Sigmoid colon (tissue), 6 donors: ENCODE measurements at regions not wholly inside any gene's neighbourhood (a gene's known extent, or its start where the extent isn't known, plus 50 kb on each side); places are given as distances from the start of the nearest gene placed in this dataset.
A peak's percentile ranks its signal among the peaks of the same experiment; 100 is the strongest.

Experiments
- DNase-seq: peaks from one replicate; pipeline ENCODE4 v3.0.0-alpha.2; 2019
- H3K27ac ChIP-seq, 4 donors: fragments of 200-600 bp; sonication (generic); one replicate each; pipeline ENCODE4 v1.5.1; 2016 to 2019; ENCODE audit warnings: mild to moderate bottlenecking in 1 of 4
- H3K27me3 ChIP-seq, 3 donors: fragments of 200-600 bp; sonication (generic); one replicate each; pipeline ENCODE4 v1.5.1; 2019; ENCODE audit warnings: mild to moderate bottlenecking in 1 of 3
- H3K36me3 ChIP-seq, 4 donors: fragments of 200-600 bp; sonication (generic); one replicate each; pipeline ENCODE4 v1.5.1; 2016 to 2019
- H3K4me1 ChIP-seq, 4 donors: fragments of 200-600 bp; sonication (generic); one replicate each; pipeline ENCODE4 v1.5.1; 2017 to 2019
- H3K4me3 ChIP-seq, 4 donors: fragments of 200-600 bp; sonication (generic); one replicate each; pipeline ENCODE4 v1.5.1; 2017 to 2019; ENCODE audit warnings: mild to moderate bottlenecking in 2 of 4, moderate library complexity in 1 of 4
- H3K9me3 ChIP-seq, 4 donors: fragments of 200-600 bp in 3 of 4; sonication (generic) in 3 of 4; one replicate each; pipeline versions ENCODE4 v1.5.1 to v1.6.1; 2013 to 2019
- EP300 ChIP-seq, 4 donors: sonication (generic); formaldehyde crosslinking; IDR thresholded peaks; one replicate each; pipeline ENCODE4 v1.6.1; 2017; ENCODE audit warnings: antibody characterized with exemption in 4 of 4
- POLR2A ChIP-seq, 2 donors: fragments of 450-650 bp; IDR thresholded peaks; one replicate each; pipeline ENCODE4 v1.6.1; 2016; ENCODE audit warnings: antibody characterized with exemption in 2 of 2, mild to moderate bottlenecking in 2 of 2, moderate library complexity in 2 of 2
- POLR2AphosphoS5 ChIP-seq, 4 donors: sonication (generic); formaldehyde crosslinking; IDR thresholded peaks; one replicate each; pipeline ENCODE4 v1.6.1; 2017; ENCODE audit warnings: antibody characterized with exemption in 4 of 4
- WGBS, 2 donors: extraction: QIAGEN DNeasy Blood & Tissue Kit; methylation state at CpG; one replicate each; pipeline ENCODE4 v1.1.7; 2013; 5-methylcytosine and 5-hydroxymethylcytosine counted together
- intact Hi-C: fragments of 100-400 bp; cut with DNase I; formaldehyde crosslinking; loops from one replicate; pipeline ENCODE4 v1.15.1; 2023
- TF ChIP-seq, protein P1 (sequence below), 4 experiments: fragments of 450-650 bp in 3 of 4; fragments of 200-600 bp in 1 of 4; IDR thresholded peaks; one replicate each; pipeline ENCODE4 v1.5.1; 2016 to 2019; ENCODE audit warnings: antibody characterized with exemption in 4 of 4, mild to moderate bottlenecking in 3 of 4, moderate library complexity in 2 of 4
- donor health status: healthy with polysubstance abuse.
- donor health status: healthy.

DNA sequence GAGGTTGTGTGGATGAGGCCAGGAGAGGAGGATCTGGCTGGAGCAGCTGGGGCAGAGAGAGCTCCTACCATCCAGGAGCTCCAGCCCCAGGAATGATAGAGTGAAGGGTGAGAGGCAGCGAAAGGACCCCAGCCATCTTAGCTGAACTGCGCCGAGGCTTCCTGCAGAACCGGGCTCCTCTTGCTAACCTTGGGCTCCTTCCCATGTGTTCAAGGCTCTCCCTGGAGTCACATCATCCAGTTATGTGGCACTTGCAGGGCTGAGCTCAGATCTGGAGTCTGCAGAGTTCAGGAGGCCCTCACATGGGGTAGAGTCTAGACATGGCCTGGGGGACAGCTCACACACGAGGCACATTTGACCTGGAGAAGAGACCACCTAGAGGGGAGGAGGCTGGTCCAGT lies 225.0 kb upstream of the ZNF32 start:
- 93 to 95% methylated on average over 5 of the region's 5 CpGs for WGBS, 2 donors
- intact Hi-C loops = no loop called here
- TF ChIP-seq POLR2AphosphoS5 (IDR thresholded peaks at IDR 0.05) = no peak
- TF ChIP-seq, protein P1, sequence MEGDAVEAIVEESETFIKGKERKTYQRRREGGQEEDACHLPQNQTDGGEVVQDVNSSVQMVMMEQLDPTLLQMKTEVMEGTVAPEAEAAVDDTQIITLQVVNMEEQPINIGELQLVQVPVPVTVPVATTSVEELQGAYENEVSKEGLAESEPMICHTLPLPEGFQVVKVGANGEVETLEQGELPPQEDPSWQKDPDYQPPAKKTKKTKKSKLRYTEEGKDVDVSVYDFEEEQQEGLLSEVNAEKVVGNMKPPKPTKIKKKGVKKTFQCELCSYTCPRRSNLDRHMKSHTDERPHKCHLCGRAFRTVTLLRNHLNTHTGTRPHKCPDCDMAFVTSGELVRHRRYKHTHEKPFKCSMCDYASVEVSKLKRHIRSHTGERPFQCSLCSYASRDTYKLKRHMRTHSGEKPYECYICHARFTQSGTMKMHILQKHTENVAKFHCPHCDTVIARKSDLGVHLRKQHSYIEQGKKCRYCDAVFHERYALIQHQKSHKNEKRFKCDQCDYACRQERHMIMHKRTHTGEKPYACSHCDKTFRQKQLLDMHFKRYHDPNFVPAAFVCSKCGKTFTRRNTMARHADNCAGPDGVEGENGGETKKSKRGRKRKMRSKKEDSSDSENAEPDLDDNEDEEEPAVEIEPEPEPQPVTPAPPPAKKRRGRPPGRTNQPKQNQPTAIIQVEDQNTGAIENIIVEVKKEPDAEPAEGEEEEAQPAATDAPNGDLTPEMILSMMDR (IDR thresholded peaks at IDR 0.05) = no peak
- TF ChIP-seq EP300 (IDR thresholded peaks at IDR 0.05) = no peak
- TF ChIP-seq POLR2A (IDR thresholded peaks at IDR 0.05) = no peak
- no peak overlapping the region for H3K4me3 ChIP-seq
- no peaks in the 10 kb centered on the region for H3K27me3 ChIP-seq
- no peaks in the 10 kb centered on the region for H3K36me3 ChIP-seq
- no peak for DNase-seq
- peaks cover 0 to 11% (median 0%) of the 10 kb centered on the region in 4 donors for H3K4me1 ChIP-seq
- no peaks in the 10 kb centered on the region for H3K9me3 ChIP-seq
- H3K27ac ChIP-seq = no peak overlapping the region

DNA sequence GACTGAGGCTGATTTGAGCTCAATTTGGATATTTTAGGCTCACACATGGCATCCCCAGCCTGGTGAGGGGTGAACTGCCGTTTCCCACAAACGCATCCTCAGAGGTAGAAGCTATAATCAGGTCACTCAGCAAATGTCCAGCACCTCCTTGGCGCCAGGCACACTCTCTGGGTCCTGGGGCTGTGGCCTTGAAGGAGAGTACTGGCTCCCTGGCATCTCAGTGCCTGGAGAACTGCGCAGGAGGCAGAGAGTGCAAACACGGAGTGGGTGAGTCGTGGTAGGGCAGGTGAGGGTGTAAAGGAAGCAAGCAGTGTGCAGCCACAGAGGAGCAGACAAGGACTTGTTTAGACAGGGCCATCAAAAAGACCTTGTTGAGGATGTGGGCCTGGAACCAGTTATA lies 224.0 kb upstream of the ZNF32 start:
- no peak overlapping the region for H3K4me3 ChIP-seq
- no peak for DNase-seq
- H3K9me3 ChIP-seq = no peaks in the 10 kb centered on the region
- peaks cover 0 to 21% (median 1%) of the 10 kb centered on the region in 4 donors for H3K4me1 ChIP-seq
- intact Hi-C loops = no loop called here
- no peaks in the 10 kb centered on the region for H3K27me3 ChIP-seq
- TF ChIP-seq POLR2A (IDR thresholded peaks at IDR 0.05) (no peak), EP300 (IDR thresholded peaks at IDR 0.05) (no peak), POLR2AphosphoS5 (IDR thresholded peaks at IDR 0.05) (no peak)
- TF ChIP-seq, protein P1 (IDR thresholded peaks at IDR 0.05) = no peak
- H3K36me3 ChIP-seq = no peaks in the 10 kb centered on the region
- no peak overlapping the region for H3K27ac ChIP-seq
- WGBS, 2 donors = 90 to 91% methylated on average over 6 of the region's 6 CpGs

DNA sequence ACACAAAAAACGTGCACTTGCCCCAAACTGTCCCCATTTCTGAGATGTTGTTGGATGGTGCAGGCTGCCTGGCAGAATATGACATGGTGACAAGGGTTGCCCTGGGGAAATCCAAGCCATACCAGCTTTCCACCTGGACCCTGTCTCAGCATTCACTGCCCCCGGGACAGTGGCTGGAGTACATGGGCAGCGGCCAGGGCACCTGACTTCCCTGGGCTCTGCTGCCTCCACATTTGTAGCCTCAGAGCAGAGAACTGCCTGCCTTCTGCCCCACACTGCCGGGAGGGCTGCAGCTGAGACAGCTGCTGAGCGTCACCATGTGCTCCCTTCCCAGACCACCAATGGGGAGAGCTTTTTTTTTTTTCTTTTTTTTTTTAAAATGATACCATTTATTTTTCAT lies 222.9 kb upstream of the ZNF32 start:
- Histone ChIP-seq H3K27me3 (no peaks in the 10 kb centered on the region), H3K27ac (no peak overlapping the region), H3K9me3 (no peaks in the 10 kb centered on the region), H3K4me3 (no peak overlapping the region), H3K4me1 (peaks cover 0 to 24% (median 6%) of the 10 kb centered on the region in 4 donors), H3K36me3 (no peaks in the 10 kb centered on the region)
- WGBS, 2 donors = 70 to 82% methylated on average over 5 of the region's 5 CpGs
- DNase-seq = no peak
- TF ChIP-seq, protein P1 (IDR thresholded peaks at IDR 0.05) = no peak
- no peak for TF ChIP-seq POLR2AphosphoS5 (IDR thresholded peaks at IDR 0.05)
- no peak for TF ChIP-seq EP300 (IDR thresholded peaks at IDR 0.05)
- TF ChIP-seq POLR2A (IDR thresholded peaks at IDR 0.05) = no peak
- intact Hi-C loops = no loop called here

DNA sequence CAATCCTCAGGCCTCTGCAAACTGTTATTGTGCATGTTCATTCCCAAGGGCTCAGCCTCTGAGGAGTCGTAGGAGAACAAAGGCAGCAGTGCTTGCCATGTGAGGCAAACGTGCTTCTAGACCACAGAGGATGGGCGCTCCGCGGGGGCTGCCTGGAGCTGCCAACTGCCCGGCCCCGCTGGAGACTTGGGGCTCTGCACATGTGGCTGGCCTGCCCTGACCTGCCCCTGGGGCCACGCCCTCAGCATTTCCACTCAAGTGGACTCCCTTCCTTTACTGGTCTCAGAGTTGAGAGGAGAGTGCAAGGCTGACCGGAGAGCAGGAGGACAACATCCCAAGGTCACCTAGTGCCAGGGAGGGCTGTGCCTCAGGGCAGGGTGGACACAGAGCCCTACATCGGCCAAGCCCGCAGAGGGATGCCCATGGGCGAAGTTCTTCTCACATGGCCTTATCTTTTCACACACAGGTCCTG lies 222.3 kb upstream of the ZNF32 start:
- Histone ChIP-seq H3K27ac (peak overlapping the region in 1 of 4 donors; percentile 20), H3K4me3 (no peak overlapping the region), H3K36me3 (no peaks in the 10 kb centered on the region), H3K9me3 (no peaks in the 10 kb centered on the region), H3K27me3 (no peaks in the 10 kb centered on the region), H3K4me1 (peaks cover 0 to 23% (median 6%) of the 10 kb centered on the region in 4 donors)
- no peak for DNase-seq
- TF ChIP-seq, protein P1 (IDR thresholded peaks at IDR 0.05) = no peak
- TF ChIP-seq POLR2AphosphoS5 (IDR thresholded peaks at IDR 0.05) = no peak
- no peak for TF ChIP-seq POLR2A (IDR thresholded peaks at IDR 0.05)
- no peak for TF ChIP-seq EP300 (IDR thresholded peaks at IDR 0.05)
- 87 to 88% methylated on average over 12 of the region's 12 CpGs for WGBS, 2 donors
- intact Hi-C loops = no loop called here
